Fibroblast of skin of back (primary cell): ENCODE measurements at regions not wholly inside any gene's neighbourhood (a gene's known extent, or its start where the extent isn't known, plus 50 kb on each side); places are given as distances from the start of the nearest gene placed in this dataset.
"Not testable (repeated sequence)": the region's sequence is repeated elsewhere in the genome, so short reads cannot be mapped to it uniquely, and the experiment has no call there.

Experiments used
- DNase-seq: peaks from one replicate; pipeline ENCODE4 v3.0.0-alpha.2; 2013

GRCh38 chr14:99032759-99033158 is 239.2 kb downstream of the BCL11B start:
- DNase-seq = no peak

DNA sequence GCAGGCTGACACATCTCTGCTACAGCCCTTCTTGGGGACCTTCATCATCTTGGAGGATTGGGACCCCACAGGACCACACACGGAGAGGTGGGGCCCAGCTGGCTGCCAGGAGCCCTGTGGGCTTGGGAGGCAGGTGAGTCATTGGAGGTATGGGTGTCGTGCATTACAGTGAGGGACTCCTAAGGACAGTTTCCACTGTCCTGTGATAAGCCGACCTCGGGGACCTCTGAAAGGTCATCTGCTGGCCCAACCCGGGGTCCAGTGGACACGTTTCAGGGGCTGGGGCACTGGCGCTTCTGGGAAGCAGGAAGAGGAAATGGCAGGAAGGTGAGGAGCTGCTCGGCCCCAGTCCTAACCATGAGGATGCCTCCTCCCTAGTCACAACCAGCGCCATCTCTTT is 238.0 kb downstream of the BCL11B start:
- DNase-seq = no peak

DNA sequence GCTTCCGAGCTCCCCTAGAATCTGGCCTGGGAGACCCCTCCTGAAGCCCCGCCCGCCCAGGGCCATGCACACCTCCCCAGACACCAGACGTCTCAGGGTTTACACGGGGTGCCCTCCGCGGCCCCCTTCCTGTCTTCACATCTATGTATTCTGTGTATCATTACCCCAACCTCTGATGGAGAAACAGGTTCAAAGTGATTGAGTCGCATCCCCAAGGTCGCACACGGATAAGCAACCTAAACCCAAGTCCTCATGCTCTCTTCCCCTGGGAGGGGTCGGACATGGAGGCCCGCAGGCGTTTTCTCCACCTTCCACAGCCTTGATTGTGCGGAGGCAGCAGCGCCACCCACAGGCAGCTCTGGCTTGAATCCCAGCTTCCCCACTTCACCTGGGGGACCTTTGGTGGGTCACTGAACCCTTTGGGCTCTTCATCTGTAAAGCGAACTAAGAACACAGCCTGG is 237.3 kb downstream of the BCL11B start:
- no peak for DNase-seq

DNA sequence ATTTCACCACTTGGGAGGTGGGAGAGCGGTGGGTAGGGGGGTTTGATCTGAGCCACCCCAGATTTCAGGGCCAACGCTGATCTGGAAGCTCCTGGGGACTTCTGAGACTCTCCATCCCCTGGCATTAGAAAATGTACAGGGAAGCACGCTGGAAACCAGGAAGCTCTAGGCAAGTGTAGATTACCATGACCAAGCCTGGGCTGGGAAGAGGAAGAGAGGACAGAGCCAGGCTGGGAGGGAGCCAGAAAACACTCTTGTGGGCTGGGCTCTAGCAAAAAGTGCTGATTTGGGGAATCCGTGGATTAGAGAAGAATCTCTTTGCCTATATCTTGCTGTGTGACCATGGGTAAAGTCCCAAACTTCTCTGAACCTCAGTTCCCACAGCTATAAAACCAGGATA is 236.7 kb downstream of the BCL11B start:
- DNase-seq = peak; percentile 68

- DNase-seq = peak; percentile 98
These were observed 236.0 kb downstream of the BCL11B start for GRCh38 chr14:99035712-99036610.

- DNase-seq = no peak
These were observed 235.2 kb downstream of the BCL11B start for GRCh38 chr14:99036611-99037293.

DNA sequence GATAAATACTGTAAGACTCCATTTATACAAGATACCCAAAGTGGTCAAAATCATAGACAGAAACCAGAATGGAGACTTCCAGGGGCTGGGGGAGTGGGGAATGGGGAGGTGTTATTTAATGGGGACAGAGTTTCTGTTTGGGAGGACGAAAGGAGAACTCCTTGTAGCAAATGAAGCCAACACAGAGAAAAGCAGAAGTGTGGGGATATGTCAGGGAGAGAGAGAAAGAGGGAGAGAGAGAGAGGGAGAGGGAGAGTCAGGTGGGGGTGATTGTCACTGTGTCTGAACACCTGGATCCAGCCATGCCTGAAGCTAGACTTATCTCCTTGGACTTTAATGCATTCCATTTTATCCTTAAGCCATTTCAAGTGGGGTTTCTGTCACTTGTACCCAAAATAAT is 234.7 kb downstream of the BCL11B start:
- not testable (repeated sequence) for DNase-seq

GRCh38 chr14:99037777-99038430 is 234.1 kb downstream of the BCL11B start:
- peak; percentile 25 for DNase-seq

DNA sequence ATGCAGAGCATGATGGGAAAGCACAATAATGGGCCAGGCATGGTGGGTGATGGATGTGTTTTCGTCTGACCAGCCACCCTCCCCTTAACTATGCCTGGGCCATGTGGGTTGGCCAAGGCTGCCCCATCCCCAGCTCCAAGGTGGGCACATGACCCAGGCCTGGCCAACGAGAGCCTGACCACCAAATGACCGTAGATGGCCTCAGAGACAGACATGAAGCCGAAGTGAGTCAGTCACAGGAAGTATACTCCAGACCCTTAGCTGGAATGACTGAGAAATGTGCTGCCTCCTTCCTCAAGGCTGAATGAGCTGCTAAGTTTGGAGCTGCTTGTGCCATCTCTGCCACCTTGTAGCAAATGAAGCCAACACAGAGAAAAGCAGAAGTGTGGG is 233.6 kb downstream of the BCL11B start:
- DNase-seq = peak; percentile 84

- no peak for DNase-seq
These were observed 232.5 kb downstream of the BCL11B start for GRCh38 chr14:99039331-99040041.

DNA sequence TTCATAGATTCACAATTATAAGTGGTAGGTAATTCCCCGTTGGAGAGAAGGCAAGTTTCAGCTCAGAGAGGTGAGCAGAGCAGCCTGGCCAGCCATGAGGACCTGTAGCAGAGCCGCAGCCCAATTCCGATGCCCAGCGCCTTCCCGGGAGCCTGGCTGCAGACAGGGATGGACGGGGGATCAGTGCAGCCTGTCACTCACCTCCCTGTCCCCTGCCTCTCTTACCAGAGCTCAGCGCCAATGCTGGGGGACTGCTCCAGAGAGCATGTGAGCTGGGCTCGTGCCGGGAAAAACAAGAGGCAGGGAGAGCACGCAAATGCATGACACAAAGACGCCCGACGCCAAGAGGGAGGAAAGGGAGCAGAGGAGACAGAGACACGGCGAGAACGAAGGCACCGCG is 231.9 kb downstream of the BCL11B start:
- DNase-seq = no peak

DNA sequence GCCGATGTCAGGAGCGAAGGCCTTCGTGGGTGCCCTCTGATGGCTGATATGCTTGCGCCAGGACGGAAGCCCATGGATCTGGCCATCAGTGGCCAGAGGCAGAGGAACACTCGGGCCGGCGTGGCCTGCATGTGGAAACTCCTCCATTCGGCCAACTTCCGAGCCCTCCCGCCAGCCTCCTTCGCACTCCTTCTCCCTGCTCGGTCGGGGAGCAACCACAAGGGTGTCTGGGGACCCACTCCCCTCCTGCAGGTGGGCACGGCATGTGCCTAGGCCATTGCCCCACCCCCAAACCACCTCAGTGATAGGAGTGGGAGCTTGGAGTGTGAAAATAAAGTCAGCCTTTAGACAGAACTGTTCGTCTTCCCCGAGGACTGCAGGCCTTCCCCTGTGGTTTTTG is 231.3 kb downstream of the BCL11B start:
- no peak for DNase-seq

GRCh38 chr14:99041141-99041819 is 230.7 kb downstream of the BCL11B start:
- no peak for DNase-seq

DNA sequence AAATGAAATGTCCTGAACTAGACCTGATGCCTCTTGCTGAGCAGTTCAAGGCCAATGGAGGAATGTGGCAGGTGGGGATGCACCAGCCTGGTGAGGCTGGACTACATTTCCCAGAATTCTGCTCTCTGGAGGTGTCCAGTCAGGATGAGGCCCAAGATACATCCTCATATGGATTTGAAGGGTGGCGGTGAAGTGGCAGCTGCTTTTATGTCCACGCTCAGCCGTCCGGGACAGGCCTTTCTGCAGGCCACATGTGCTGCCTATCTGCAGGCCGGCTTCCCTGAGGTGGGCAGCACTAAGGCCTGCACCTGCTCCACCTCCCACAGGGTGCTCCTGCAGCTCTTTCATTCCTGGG is 230.2 kb downstream of the BCL11B start:
- DNase-seq = no peak

DNA sequence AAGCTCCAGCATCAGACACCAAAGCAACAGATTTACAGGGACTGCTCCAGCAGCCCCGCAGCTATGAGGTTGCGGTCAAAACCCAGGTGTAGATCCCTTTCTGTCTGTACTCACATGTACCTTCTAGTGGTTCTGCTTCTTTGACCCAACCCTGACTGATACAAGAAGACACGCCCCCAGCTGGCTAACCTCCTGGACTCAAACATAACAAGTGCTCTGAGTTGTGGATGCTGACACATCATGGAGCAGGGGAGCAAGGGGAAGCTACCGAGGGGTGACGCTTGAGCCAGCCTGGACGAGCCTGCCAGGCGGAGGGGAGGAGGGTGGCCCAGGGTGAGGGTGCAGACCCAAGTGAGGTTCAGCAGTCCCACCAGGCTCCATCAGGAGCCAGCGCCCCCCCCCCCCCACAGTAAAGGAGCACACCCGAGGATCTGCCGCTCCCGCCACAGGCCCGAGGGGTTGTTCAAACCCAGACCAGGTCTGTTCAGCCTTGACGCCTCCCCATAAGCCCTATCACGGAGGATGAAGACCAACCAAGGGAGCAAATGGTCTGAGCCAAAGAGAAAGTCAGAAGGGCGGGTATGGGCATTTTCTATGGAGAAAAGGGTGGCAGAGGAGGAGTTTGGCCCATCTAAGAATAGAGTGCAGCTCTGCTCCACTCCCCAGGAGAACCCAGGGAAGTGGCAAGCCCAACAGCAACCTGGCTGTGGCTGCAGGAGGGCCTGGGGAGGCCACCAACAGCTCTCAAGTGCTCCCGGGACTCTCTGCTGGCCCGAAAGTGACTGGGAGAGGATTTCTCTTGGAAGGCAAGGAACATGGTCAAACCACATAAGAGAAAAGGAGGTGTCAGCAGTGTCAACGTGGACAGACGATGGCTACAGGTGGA is 229.4 kb downstream of the BCL11B start:
- no peak for DNase-seq

- no peak for DNase-seq
These were observed 228.8 kb downstream of the BCL11B start for GRCh38 chr14:99043267-99043615.

- DNase-seq = no peak
These were observed 228.2 kb downstream of the BCL11B start for GRCh38 chr14:99043756-99044155.

DNA sequence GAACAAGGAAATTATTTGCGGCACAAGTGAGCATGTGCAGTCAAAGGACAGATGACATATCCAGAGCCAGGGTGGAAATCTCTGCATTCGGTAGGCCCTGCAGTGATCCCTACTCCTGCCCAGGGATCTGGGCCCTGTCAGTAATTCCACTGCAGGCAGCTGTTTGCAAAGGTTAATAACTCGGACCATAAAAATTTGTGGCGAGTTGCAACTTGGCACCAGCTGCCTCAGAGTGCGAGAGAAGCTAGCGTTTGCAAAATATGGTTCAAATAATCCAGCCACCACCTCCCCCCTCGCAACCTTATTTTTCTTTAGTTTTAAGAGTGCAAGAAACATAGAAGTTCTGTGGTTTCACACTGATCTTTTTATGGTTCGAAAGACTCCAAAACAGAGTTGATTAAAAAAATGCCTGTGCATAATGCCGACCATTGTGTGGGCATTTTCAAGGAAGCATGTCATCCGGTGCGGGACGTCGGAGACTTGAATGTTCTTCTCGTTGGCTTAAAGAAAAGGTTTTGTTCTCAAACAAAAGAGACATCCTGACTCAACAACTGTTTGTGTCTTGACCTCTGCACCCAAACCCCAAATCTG is 224.5 kb downstream of the BCL11B start:
- no peak for DNase-seq

DNA sequence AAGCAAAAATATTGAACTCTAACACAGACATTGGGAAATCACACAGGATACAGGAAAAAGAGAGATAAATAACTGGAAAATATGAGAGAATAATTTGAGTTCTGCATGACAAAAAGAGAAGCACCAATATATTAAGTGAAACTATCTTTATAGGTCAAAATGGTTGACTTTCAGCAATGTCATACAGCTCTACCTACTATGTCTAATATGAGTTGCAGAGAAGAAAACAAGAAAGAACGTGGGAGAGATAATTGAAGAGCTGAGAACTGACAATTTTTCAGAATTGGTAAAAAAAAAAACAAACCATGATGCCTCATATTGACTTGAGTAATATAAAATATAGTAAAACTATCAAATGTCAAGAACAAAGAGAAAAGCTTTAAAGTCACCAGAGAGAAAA is 221.7 kb downstream of the BCL11B start:
- no peak for DNase-seq

GRCh38 chr14:99052467-99052866 is 219.5 kb downstream of the BCL11B start:
- DNase-seq = no peak

GRCh38 chr14:99055019-99055418 is 217.0 kb downstream of the BCL11B start:
- peak; percentile 62 for DNase-seq
